ENCODE measurements at regions not wholly inside any gene's neighbourhood (a gene's known extent, or its start where the extent isn't known, plus 50 kb on each side); places are given as distances from the start of the nearest gene placed in this dataset.

GRCh38 chr10:111745982-111746381 lies 437.6 kb downstream of the GPAM start:
- no peak for DNase-seq (ENCODE audit: low read depth)

GRCh38 chr10:111747751-111748150 lies 435.8 kb downstream of the GPAM start:
- no peak for DNase-seq (ENCODE audit: low read depth)

GRCh38 chr10:111748184-111748583 lies 435.4 kb downstream of the GPAM start:
- DNase-seq (ENCODE audit: low read depth), result no peak

- no peak for DNase-seq (ENCODE audit: low read depth)
Observed at GRCh38 chr10:111750165-111750849, 433.3 kb downstream of the GPAM start.

- DNase-seq (ENCODE audit: low read depth), result no peak
Observed at GRCh38 chr10:111756217-111757061, 427.1 kb downstream of the GPAM start.

- no peak for DNase-seq (ENCODE audit: low read depth)
Observed at GRCh38 chr10:111758593-111758992, 425.0 kb downstream of the GPAM start.

- DNase-seq (ENCODE audit: low read depth), result no peak
Observed at GRCh38 chr10:111762114-111762513, 421.5 kb downstream of the GPAM start.

GRCh38 chr10:111765216-111765615 lies 418.3 kb downstream of the GPAM start:
- no peak for DNase-seq (ENCODE audit: low read depth)

GRCh38 chr10:111766464-111766863 lies 417.1 kb downstream of the GPAM start:
- no peak for DNase-seq (ENCODE audit: low read depth)

- DNase-seq (ENCODE audit: low read depth), result no peak
Observed at GRCh38 chr10:111767661-111768060, 415.9 kb downstream of the GPAM start.

- no peak for DNase-seq (ENCODE audit: low read depth)
Observed at GRCh38 chr10:111773950-111774349, 409.6 kb downstream of the GPAM start.

GRCh38 chr10:111774486-111774885 lies 409.1 kb downstream of the GPAM start:
- DNase-seq (ENCODE audit: low read depth), result no peak

GRCh38 chr10:111784436-111784835 lies 399.1 kb downstream of the GPAM start:
- no peak for DNase-seq (ENCODE audit: low read depth)

GRCh38 chr10:111784946-111785465 lies 398.6 kb downstream of the GPAM start:
- DNase-seq (ENCODE audit: low read depth), result no peak

GRCh38 chr10:111785921-111786320 lies 397.6 kb downstream of the GPAM start:
- no peak for DNase-seq (ENCODE audit: low read depth)

- DNase-seq (ENCODE audit: low read depth), result no peak
Observed at GRCh38 chr10:111789821-111790220, 393.7 kb downstream of the GPAM start.

- no peak for DNase-seq (ENCODE audit: low read depth)
Observed at GRCh38 chr10:111801841-111802240, 381.7 kb downstream of the GPAM start.

GRCh38 chr10:111804781-111805180 lies 378.8 kb downstream of the GPAM start:
- DNase-seq (ENCODE audit: low read depth), result no peak

GRCh38 chr10:111811517-111811916 lies 372.0 kb downstream of the GPAM start:
- no peak for DNase-seq (ENCODE audit: low read depth)

GRCh38 chr10:111820471-111820870 lies 363.1 kb downstream of the GPAM start:
- no peak for DNase-seq (ENCODE audit: low read depth)

GRCh38 chr10:111821871-111822270 lies 361.7 kb downstream of the GPAM start:
- DNase-seq (ENCODE audit: low read depth), result no peak

GRCh38 chr10:111822661-111823060 lies 360.9 kb downstream of the GPAM start:
- DNase-seq (ENCODE audit: low read depth), result no peak

- no peak for DNase-seq (ENCODE audit: low read depth)
Observed at GRCh38 chr10:111824128-111824527, 359.4 kb downstream of the GPAM start.
